Stomach (tissue), 4 donors: ENCODE measurements at regions not wholly inside any gene's neighbourhood (a gene's known extent, or its start where the extent isn't known, plus 50 kb on each side); places are given as distances from the start of the nearest gene placed in this dataset.

Experiments used
- POLR2A ChIP-seq, 4 donors: fragments of 450-650 bp; IDR thresholded peaks; one replicate each; pipeline ENCODE4 v1.6.1; 2016; ENCODE audit warnings: antibody characterized with exemption in 4 of 4, control low read depth in 2 of 4, mild to moderate bottlenecking in 1 of 4, moderate library complexity in 1 of 4
- TF ChIP-seq, protein P1 (sequence below), 7 experiments: fragments of 450-650 bp in 4 of 7; fragments of 200-600 bp in 3 of 7; sonication (generic) in 3 of 7; IDR thresholded peaks; one replicate each; pipeline ENCODE4 v1.5.1; 2016 to 2019; ENCODE audit warnings: antibody characterized with exemption in 7 of 7, control low read depth in 2 of 7, mild to moderate bottlenecking in 1 of 7

DNA sequence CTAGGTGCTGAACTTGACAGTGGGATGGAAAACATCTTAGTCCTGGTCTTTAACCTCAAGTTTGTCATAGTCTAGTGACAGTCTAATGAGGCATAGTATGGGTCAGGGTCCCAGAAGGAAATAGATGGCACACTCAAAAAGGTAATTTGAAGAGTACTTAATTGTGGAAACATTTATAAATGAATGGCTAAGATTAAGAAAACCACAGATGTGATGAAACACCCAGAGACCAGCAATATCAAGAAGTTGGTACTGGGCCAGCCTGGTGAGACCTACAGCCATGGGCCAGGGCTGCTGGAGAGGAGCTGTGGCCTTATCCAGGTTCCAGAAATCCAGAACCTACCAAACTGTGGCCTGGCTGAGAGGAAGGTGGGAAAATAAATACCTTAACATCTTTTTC is 93.5 kb upstream of the ATG10 start:
- no peak for TF ChIP-seq POLR2A (IDR thresholded peaks at IDR 0.05)
- TF ChIP-seq, protein P1, sequence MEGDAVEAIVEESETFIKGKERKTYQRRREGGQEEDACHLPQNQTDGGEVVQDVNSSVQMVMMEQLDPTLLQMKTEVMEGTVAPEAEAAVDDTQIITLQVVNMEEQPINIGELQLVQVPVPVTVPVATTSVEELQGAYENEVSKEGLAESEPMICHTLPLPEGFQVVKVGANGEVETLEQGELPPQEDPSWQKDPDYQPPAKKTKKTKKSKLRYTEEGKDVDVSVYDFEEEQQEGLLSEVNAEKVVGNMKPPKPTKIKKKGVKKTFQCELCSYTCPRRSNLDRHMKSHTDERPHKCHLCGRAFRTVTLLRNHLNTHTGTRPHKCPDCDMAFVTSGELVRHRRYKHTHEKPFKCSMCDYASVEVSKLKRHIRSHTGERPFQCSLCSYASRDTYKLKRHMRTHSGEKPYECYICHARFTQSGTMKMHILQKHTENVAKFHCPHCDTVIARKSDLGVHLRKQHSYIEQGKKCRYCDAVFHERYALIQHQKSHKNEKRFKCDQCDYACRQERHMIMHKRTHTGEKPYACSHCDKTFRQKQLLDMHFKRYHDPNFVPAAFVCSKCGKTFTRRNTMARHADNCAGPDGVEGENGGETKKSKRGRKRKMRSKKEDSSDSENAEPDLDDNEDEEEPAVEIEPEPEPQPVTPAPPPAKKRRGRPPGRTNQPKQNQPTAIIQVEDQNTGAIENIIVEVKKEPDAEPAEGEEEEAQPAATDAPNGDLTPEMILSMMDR (IDR thresholded peaks at IDR 0.05): no peak
